GM21367 (cell line): ENCODE measurements at regions not wholly inside any gene's neighbourhood (a gene's known extent, or its start where the extent isn't known, plus 50 kb on each side); places are given as distances from the start of the nearest gene placed in this dataset.

Experiments used
- ATAC-seq: cut with Tn5 transposase; IDR thresholded peaks from one replicate; pipeline ENCODE4 v1.9.1; 2021; ENCODE audit not compliant: unreplicated experiment

- no peak for ATAC-seq
Measured at GRCh38 chr4:23741681-23742191, 148.1 kb downstream of the PPARGC1A start.

- ATAC-seq, result no peak
Measured at GRCh38 chr4:23737571-23737970, 152.3 kb downstream of the PPARGC1A start.

DNA sequence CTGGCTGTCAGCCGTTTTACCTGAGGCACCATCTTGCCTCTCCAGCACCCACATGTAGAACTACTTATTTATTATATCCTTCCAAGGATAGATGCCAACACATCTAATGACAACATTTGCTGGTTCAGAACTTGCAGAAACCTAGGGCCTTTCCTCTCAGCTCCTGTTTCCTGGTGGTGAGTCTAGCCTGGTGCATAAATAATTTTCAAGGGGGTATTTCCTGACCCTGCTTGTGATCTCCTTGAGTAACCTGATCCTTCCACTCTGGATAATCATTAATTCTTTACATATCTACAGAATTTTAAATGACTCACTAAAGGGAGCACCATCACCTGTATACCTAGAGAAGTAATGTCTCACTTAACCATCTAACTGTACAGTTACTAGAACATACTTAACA is 153.4 kb downstream of the PPARGC1A start:
- no peak for ATAC-seq

- no peak for ATAC-seq
Measured at GRCh38 chr4:23734000-23734399, 155.8 kb downstream of the PPARGC1A start.

GRCh38 chr4:23733476-23733875 is 156.4 kb downstream of the PPARGC1A start:
- no peak for ATAC-seq

DNA sequence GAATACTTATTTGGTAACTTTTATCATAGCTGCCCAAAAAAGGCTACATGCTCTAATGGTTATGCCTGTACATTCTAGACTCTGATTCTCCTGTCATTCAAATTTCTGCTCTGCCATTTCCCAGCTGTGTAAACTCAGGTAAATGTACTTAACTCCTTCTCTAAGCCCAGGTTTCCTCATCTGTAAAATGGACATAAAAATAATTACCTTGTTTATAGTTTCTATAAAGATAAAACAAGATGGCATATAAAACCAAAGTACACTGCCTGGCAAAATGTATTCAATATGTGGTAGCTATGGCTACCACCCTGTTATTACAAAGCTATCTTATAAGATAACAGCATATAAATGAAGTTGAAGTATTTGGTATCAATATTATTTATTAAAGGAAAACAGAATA is 158.8 kb downstream of the PPARGC1A start:
- no peak for ATAC-seq

GRCh38 chr4:23728971-23729370 is 160.9 kb downstream of the PPARGC1A start:
- no peak for ATAC-seq

GRCh38 chr4:23728393-23728792 is 161.5 kb downstream of the PPARGC1A start:
- no peak for ATAC-seq

GRCh38 chr4:23720556-23720955 is 169.3 kb downstream of the PPARGC1A start:
- no peak for ATAC-seq

GRCh38 chr4:23718435-23718834 is 171.4 kb downstream of the PPARGC1A start:
- no peak for ATAC-seq

DNA sequence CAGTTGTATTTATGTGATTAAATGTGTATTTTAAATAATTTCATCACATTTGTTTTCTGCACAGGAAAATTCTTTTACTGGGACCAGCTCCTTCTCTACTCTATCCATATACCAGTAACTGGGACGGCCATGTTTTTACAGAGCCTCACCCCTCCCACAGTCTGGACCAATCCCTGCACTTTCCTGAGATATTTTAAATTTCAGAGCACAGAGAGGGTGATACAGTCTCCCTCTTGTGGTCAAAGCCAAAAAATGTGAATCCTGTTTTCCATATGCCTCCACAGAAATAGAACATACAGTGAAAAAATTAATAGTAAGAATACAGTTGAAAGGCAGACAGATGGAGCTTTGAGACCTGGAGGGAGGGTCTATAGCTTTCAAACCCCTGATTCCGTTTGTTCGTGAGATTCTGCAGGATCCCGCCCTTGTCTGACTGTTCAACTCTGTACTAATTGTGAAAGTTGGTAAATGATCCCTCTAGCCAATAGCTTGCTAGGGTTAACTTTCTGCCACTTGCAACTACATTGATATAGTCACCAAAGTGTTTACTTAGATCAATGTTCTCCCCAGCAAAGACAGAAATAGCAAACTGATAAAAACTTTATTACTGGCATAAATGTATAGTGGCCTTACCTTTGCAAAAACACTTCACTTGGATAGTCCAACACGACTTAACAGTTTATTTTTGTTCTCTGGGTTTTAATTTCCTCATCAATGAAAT is 172.2 kb downstream of the PPARGC1A start:
- ATAC-seq, result no peak

- ATAC-seq, result no peak
Measured at GRCh38 chr4:23710298-23710697, 179.5 kb downstream of the PPARGC1A start.

GRCh38 chr4:23707652-23708026 is 182.2 kb downstream of the PPARGC1A start:
- no peak for ATAC-seq

DNA sequence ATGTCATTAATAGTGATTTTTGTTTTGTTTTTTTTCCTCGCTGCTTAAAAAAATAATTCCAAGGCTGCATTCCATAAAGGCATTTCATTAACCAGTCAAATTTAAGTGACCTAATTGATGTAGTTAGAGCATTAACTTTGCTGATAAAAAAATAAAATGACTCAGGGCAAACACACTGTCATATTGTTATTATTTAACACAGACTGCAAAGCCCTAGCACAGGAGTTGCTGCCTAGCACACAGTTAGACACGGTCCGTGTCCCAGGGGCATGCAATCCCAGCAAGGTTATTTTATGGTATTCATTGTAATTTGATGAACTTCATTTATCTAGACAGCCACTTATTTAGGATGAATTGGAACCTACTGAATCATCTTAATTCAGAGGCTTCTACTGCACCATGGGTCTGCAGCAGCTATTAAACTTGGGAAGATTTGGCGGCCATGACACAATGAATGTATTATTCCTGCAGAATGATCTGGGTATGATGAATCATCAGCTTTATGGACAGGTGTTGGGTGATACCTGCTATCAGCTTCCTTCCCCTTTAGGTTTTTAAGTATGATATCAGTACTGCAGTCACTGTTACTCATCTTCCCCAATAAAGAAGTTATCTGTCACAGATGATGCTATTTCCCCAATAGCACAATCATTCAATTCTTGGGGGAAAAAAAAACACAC is 182.7 kb downstream of the PPARGC1A start:
- ATAC-seq, result no peak

DNA sequence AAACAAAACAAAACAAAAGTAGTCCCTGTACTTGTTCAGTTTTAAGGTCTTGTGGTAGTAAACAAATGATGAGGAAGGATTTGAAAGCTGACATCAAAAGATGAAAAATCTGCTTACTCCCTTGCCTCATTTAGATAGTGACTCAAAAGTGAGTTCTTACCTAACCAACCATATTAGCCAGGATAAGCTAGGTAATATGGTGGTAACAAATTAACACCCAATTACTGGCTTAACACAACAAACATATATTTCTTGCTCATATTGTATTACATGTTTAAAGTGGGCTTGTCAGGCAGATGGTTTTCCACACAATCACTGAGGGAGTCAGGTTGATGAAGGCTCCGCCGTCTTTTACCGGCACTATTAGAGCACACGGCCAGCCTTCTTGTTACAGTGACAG is 189.7 kb downstream of the PPARGC1A start:
- ATAC-seq, result no peak

DNA sequence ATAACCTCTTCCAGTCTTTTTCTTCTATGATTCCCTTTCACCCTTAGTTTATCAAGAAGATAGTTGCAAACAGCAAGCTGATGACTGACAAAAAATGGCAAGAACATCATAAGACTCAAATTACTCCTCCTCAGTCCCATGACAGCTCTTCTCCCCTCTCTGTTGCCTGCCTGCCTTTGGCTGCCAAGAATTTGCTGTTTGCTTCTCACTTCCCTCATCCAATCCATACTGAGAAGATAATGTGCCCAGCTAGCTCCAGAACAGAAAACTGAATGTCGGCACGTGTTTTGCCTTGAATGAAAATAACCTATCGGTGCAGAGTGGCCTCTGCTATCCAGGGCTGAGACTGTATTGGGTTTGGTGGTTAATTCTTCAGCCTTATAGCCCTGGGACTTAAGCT is 192.1 kb downstream of the PPARGC1A start:
- ATAC-seq, result no peak

GRCh38 chr4:23697001-23697528 is 192.8 kb downstream of the PPARGC1A start:
- no peak for ATAC-seq

DNA sequence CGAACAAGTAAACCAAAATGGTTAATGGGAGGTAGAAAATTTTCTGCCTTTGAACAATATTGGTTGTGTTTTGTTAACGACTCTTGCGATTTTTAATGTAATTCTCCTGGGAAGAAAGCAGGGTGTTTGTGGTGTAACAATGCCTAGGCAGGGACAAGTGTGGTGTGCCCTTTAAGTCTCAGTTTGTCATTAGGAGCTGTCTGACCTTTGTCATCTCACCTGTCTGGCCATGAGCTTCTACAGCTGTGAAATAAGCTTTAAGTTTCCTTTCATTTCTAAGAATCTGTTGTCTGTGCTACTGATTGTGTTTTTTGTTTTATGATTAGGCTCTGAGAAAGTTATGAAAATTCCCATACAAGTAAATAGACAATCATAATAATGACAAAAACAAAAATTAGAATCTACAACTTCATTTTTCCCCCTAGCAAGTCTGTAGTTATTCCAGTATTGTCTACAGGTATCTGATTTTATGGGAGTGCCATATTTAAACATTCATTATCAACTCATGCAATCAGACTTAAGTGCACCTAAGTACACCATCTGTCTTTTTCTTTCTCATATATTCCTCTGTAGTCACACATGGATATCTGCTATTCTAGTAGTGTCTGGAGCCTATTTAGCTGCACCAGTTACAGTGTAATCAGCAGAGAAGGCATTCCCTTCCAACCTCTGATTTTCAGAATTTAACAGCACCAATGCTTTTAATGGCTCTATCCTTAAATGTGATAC is 203.5 kb downstream of the PPARGC1A start:
- no peak for ATAC-seq

DNA sequence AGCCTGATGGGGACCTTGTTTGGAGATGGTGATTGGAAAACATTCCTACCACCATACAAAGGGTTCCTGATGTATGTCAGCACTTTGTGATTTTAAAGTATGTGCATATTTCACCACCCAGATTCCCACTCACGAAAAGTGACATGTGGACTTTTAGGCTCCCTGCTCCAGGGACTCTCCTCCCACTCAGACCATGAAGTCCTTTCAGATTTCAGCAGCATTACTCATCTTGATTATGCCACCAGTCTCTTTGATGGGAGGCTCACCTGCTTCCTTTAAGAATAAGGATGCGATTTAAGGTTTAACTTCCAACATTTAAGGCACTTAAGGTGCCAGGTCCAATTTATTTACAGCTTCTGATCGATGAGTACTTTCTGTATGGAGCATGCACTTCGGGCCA is 204.4 kb downstream of the PPARGC1A start:
- no peak for ATAC-seq

- no peak for ATAC-seq
Measured at GRCh38 chr4:23680671-23681518, 209.0 kb downstream of the PPARGC1A start.

DNA sequence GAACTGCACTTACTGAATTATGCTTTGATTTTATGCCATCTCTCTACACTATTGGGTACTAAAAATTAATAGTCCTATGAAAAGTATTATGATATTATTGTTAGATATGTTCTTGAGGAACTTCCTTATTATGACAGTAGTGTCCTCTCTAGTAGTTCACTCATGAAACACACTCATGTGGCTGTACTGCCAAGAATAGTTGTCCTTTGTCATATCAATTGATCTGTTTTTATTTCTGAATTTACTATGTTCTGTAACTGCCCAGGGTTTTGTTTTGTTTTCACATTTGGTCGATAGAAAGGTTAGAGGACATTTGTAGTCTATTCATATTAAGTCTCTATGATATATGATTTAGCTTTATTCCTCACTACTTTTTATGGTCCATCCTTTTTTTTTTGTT is 215.2 kb downstream of the PPARGC1A start:
- no peak for ATAC-seq
